ENCODE measurements at regions not wholly inside any gene's neighbourhood (a gene's known extent, or its start where the extent isn't known, plus 50 kb on each side); places are given as distances from the start of the nearest gene placed in this dataset.

DNA sequence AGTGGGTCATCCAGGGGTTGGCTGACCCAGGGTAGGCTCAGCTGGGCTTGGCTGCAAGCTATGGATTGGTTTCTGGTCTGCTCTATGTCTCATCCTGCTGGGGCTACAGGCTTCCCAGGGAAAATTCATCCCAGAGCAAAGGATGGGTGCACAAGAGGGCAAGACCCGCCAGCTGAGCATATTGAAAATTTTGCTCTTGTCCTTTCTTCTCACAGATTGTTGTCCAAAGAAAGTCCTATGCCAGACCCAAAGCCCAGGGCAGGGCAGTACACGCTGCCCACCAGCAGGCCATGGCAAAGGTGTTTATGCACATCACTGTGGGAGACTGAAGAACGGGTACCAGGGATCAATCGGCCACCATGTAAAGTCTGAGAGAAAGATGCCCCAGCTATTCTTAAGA, 95.3 kb upstream of the PARP11 start:
- TF ChIP-seq REST (IDR thresholded peaks at IDR 0.05; ENCODE audit: insufficient read depth in 1 of 2, low read depth in 2 of 2, low read length in 1 of 2): no peak
- TF ChIP-seq, protein P1, sequence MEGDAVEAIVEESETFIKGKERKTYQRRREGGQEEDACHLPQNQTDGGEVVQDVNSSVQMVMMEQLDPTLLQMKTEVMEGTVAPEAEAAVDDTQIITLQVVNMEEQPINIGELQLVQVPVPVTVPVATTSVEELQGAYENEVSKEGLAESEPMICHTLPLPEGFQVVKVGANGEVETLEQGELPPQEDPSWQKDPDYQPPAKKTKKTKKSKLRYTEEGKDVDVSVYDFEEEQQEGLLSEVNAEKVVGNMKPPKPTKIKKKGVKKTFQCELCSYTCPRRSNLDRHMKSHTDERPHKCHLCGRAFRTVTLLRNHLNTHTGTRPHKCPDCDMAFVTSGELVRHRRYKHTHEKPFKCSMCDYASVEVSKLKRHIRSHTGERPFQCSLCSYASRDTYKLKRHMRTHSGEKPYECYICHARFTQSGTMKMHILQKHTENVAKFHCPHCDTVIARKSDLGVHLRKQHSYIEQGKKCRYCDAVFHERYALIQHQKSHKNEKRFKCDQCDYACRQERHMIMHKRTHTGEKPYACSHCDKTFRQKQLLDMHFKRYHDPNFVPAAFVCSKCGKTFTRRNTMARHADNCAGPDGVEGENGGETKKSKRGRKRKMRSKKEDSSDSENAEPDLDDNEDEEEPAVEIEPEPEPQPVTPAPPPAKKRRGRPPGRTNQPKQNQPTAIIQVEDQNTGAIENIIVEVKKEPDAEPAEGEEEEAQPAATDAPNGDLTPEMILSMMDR (IDR thresholded peaks at IDR 0.05): no peak
- no peak for TF ChIP-seq POLR2AphosphoS5 (IDR thresholded peaks at IDR 0.05; ENCODE audit: low read depth, low read length)
- TF ChIP-seq TCF7L2 (IDR thresholded peaks at IDR 0.05; ENCODE audit: low read depth, low read length): no peak
- TF ChIP-seq SIN3A (IDR thresholded peaks at IDR 0.05; ENCODE audit: borderline replicate concordance, insufficient read depth, low read depth, low read length): no peak
